ENCODE measurements at regions not wholly inside any gene's neighbourhood (a gene's known extent, or its start where the extent isn't known, plus 50 kb on each side); places are given as distances from the start of the nearest gene placed in this dataset.

DNA sequence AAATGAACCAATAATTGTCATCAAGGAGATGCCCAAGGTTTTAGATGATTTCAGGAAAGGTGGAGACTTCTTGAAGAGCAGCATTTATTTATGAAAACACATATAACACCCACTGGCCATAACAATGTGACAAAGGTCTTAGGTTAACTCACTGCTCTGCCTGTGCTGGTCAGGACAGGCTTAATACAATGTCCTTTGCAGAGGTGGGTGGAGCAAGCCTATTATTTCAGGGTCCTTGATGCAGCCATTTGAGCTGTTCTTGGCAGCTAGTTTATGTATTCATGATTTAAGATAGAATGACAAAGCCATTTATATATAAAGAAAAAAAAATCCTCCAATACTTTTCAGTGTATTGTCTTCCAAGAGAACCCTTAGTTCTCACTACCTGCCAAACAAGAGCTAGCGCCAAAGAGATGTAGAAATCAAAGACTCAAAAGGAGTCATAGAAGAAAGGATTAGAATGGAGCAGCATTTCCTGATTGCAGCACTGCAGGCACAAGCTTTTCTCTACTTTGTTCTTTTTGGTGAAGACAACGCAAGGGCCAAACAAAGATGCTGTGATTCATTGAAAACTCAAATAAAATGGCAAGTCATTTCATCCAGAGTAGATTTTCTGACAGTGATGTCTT, 124.3 kb upstream of the TSHZ2 start:
- TF ChIP-seq, protein P1, sequence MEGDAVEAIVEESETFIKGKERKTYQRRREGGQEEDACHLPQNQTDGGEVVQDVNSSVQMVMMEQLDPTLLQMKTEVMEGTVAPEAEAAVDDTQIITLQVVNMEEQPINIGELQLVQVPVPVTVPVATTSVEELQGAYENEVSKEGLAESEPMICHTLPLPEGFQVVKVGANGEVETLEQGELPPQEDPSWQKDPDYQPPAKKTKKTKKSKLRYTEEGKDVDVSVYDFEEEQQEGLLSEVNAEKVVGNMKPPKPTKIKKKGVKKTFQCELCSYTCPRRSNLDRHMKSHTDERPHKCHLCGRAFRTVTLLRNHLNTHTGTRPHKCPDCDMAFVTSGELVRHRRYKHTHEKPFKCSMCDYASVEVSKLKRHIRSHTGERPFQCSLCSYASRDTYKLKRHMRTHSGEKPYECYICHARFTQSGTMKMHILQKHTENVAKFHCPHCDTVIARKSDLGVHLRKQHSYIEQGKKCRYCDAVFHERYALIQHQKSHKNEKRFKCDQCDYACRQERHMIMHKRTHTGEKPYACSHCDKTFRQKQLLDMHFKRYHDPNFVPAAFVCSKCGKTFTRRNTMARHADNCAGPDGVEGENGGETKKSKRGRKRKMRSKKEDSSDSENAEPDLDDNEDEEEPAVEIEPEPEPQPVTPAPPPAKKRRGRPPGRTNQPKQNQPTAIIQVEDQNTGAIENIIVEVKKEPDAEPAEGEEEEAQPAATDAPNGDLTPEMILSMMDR (conservative IDR thresholded peaks at IDR 0.05; ENCODE audit: control insufficient read depth, insufficient read depth, low read depth, low read length), result no peak
- DNase-seq (ENCODE audit: low read depth), result no peak
- H3K4me3 ChIP-seq (ENCODE audit: control insufficient read depth, low read depth, low read length), result no peak overlapping the region

GRCh38 chr20:52847029-52847660, 125.0 kb upstream of the TSHZ2 start:
- peak; percentile 12 for DNase-seq (ENCODE audit: low read depth)
- TF ChIP-seq, protein P1 (conservative IDR thresholded peaks at IDR 0.05; ENCODE audit: control insufficient read depth, insufficient read depth, low read depth, low read length), result no peak
- no peak overlapping the region for H3K4me3 ChIP-seq (ENCODE audit: control insufficient read depth, low read depth, low read length)

DNA sequence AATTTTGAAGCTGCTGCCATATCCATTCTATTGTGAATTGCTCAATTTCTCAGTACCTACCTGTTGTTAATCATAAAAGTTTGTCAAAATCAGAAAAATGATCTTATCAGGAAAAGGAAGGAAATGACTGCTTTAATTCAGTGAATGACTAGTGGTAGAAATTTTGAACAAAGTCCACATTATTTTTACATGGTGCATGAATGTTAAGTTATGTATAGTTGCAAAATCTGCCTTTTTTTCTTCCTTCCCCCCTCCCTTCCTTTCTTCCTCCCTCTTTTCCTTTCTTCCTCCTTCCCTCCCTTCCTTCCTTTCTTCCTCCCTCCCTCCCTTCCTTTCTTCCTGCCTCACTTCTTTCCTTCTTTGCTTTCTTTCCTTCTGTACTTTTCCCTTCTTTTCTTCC, 127.1 kb upstream of the TSHZ2 start:
- no peak overlapping the region for H3K4me3 ChIP-seq (ENCODE audit: control insufficient read depth, low read depth, low read length)
- no peak for DNase-seq (ENCODE audit: low read depth)
- TF ChIP-seq, protein P1 (conservative IDR thresholded peaks at IDR 0.05; ENCODE audit: control insufficient read depth, insufficient read depth, low read depth, low read length), result no peak

GRCh38 chr20:52843425-52843824, 128.7 kb upstream of the TSHZ2 start:
- TF ChIP-seq, protein P1 (conservative IDR thresholded peaks at IDR 0.05; ENCODE audit: control insufficient read depth, insufficient read depth, low read depth, low read length), result no peak
- no peak for DNase-seq (ENCODE audit: low read depth)
- H3K4me3 ChIP-seq (ENCODE audit: control insufficient read depth, low read depth, low read length), result no peak overlapping the region

GRCh38 chr20:52841003-52841402, 131.2 kb upstream of the TSHZ2 start:
- TF ChIP-seq, protein P1 (conservative IDR thresholded peaks at IDR 0.05; ENCODE audit: control insufficient read depth, insufficient read depth, low read depth, low read length), result no peak
- no peak overlapping the region for H3K4me3 ChIP-seq (ENCODE audit: control insufficient read depth, low read depth, low read length)
- no peak for DNase-seq (ENCODE audit: low read depth)

DNA sequence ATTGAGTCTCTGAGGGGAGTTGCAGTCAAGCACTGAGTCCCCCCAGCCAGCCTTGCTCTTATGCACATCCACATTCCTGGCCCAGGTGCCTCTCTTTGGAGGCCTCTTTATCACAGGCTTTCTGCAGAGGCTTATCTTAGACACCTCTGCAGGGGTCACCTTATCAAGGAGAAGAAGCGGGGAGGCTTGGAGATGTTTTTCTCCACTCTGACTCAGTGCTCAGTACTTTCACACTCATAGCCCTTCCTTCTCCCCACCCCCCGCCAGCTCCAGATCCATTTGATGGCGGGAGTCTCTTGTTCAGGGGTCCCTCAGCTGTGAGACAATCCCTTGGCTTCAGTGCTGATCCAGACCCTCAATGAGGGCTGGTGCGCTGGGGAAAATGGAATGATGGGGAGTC, 132.1 kb upstream of the TSHZ2 start:
- no peak for DNase-seq (ENCODE audit: low read depth)
- H3K4me3 ChIP-seq (ENCODE audit: control insufficient read depth, low read depth, low read length), result no peak overlapping the region
- TF ChIP-seq, protein P1 (conservative IDR thresholded peaks at IDR 0.05; ENCODE audit: control insufficient read depth, insufficient read depth, low read depth, low read length), result no peak
